ENCODE measurements at regions not wholly inside any gene's neighbourhood (a gene's known extent, or its start where the extent isn't known, plus 50 kb on each side); places are given as distances from the start of the nearest gene placed in this dataset.

- Histone ChIP-seq H2AFZ (ENCODE audit: low read length) (no peak overlapping the region), H3K4me1 (ENCODE audit: control insufficient read depth, extremely low read depth, insufficient read depth, low read length) (no peaks in the 10 kb centered on the region), H3K4me3 (replicated peaks in 1 of 4; ENCODE audit: control extremely low read depth in 1 of 4, insufficient read depth in 1 of 4, low read depth in 3 of 4, low read length in 4 of 4) (no peak overlapping the region), H3K9me3 (ENCODE audit: control insufficient read depth, insufficient read depth, low read depth, low read length) (no peaks in the 10 kb centered on the region), H3K4me2 (ENCODE audit: extremely low read depth, insufficient read depth, low read length) (no peak overlapping the region), H3K36me3 (ENCODE audit: control insufficient read depth, insufficient read depth, low read length) (no peaks in the 10 kb centered on the region), H3K9ac (ENCODE audit: insufficient read depth, low read length) (no peak overlapping the region), H3K27ac (ENCODE audit: insufficient read depth, low read length) (no peak overlapping the region), H4K20me1 (ENCODE audit: control insufficient read depth, extremely low read depth, insufficient read depth, low read length) (no peaks in the 10 kb centered on the region), H3K27me3 (ENCODE audit: control insufficient read depth, insufficient read depth, low read length) (no peaks in the 10 kb centered on the region), H3K79me2 (ENCODE audit: control insufficient read depth, insufficient read depth, low read length) (no peaks in the 10 kb centered on the region)
- no peak for DNase-seq (ENCODE audit: low read depth in 2 of 2)
- TF ChIP-seq CTCF (conservative IDR thresholded peaks at IDR 0.05 in 1 of 2, IDR thresholded peaks at IDR 0.05 in 1 of 2; ENCODE audit: low read depth in 1 of 2, low read length in 2 of 2) (no peak), EZH2 (IDR thresholded peaks at IDR 0.05; ENCODE audit: low read length, missing control alignments) (no peak)
Observed at GRCh38 chr12:114616081-114616480, 67.9 kb downstream of the TBX3 start.

- H3K4me3 ChIP-seq (replicated peaks in 1 of 4; ENCODE audit: control extremely low read depth in 1 of 4, insufficient read depth in 1 of 4, low read depth in 3 of 4, low read length in 4 of 4): no peak overlapping the region
- H2AFZ ChIP-seq (ENCODE audit: low read length): no peak overlapping the region
- no peaks in the 10 kb centered on the region for H4K20me1 ChIP-seq (ENCODE audit: control insufficient read depth, extremely low read depth, insufficient read depth, low read length)
- TF ChIP-seq EZH2 (IDR thresholded peaks at IDR 0.05; ENCODE audit: low read length, missing control alignments) (no peak), CTCF (conservative IDR thresholded peaks at IDR 0.05 in 1 of 2, IDR thresholded peaks at IDR 0.05 in 1 of 2; ENCODE audit: low read depth in 1 of 2, low read length in 2 of 2) (no peak)
- H3K4me1 ChIP-seq (ENCODE audit: control insufficient read depth, extremely low read depth, insufficient read depth, low read length): no peaks in the 10 kb centered on the region
- no peaks in the 10 kb centered on the region for H3K79me2 ChIP-seq (ENCODE audit: control insufficient read depth, insufficient read depth, low read length)
- no peak overlapping the region for H3K9ac ChIP-seq (ENCODE audit: insufficient read depth, low read length)
- no peaks in the 10 kb centered on the region for H3K36me3 ChIP-seq (ENCODE audit: control insufficient read depth, insufficient read depth, low read length)
- no peaks in the 10 kb centered on the region for H3K27me3 ChIP-seq (ENCODE audit: control insufficient read depth, insufficient read depth, low read length)
- no peak overlapping the region for H3K4me2 ChIP-seq (ENCODE audit: extremely low read depth, insufficient read depth, low read length)
- no peak overlapping the region for H3K27ac ChIP-seq (ENCODE audit: insufficient read depth, low read length)
- H3K9me3 ChIP-seq (ENCODE audit: control insufficient read depth, insufficient read depth, low read depth, low read length): no peaks in the 10 kb centered on the region
- DNase-seq (ENCODE audit: low read depth in 2 of 2): no peak
Observed at GRCh38 chr12:114614040-114614439, 69.9 kb downstream of the TBX3 start.

GRCh38 chr12:114612062-114612461 is 71.9 kb downstream of the TBX3 start:
- H3K27me3 ChIP-seq (ENCODE audit: control insufficient read depth, insufficient read depth, low read length): no peaks in the 10 kb centered on the region
- H4K20me1 ChIP-seq (ENCODE audit: control insufficient read depth, extremely low read depth, insufficient read depth, low read length): no peaks in the 10 kb centered on the region
- no peaks in the 10 kb centered on the region for H3K36me3 ChIP-seq (ENCODE audit: control insufficient read depth, insufficient read depth, low read length)
- no peaks in the 10 kb centered on the region for H3K4me1 ChIP-seq (ENCODE audit: control insufficient read depth, extremely low read depth, insufficient read depth, low read length)
- H3K79me2 ChIP-seq (ENCODE audit: control insufficient read depth, insufficient read depth, low read length): no peaks in the 10 kb centered on the region
- H3K9me3 ChIP-seq (ENCODE audit: control insufficient read depth, insufficient read depth, low read depth, low read length): no peaks in the 10 kb centered on the region
- H2AFZ ChIP-seq (ENCODE audit: low read length): no peak overlapping the region
- DNase-seq (ENCODE audit: low read depth in 2 of 2): no peak
- H3K27ac ChIP-seq (ENCODE audit: insufficient read depth, low read length): no peak overlapping the region
- TF ChIP-seq CTCF (conservative IDR thresholded peaks at IDR 0.05 in 1 of 2, IDR thresholded peaks at IDR 0.05 in 1 of 2; ENCODE audit: low read depth in 1 of 2, low read length in 2 of 2): no peak
- TF ChIP-seq EZH2 (IDR thresholded peaks at IDR 0.05; ENCODE audit: low read length, missing control alignments): no peak
- H3K9ac ChIP-seq (ENCODE audit: insufficient read depth, low read length): no peak overlapping the region
- no peak overlapping the region for H3K4me2 ChIP-seq (ENCODE audit: extremely low read depth, insufficient read depth, low read length)
- H3K4me3 ChIP-seq (replicated peaks in 1 of 4; ENCODE audit: control extremely low read depth in 1 of 4, insufficient read depth in 1 of 4, low read depth in 3 of 4, low read length in 4 of 4): no peak overlapping the region

Measured in fibroblast of lung (primary cell).